Spleen (tissue), 11 donors: ENCODE measurements at regions not wholly inside any gene's neighbourhood (a gene's known extent, or its start where the extent isn't known, plus 50 kb on each side); places are given as distances from the start of the nearest gene placed in this dataset.

Experiments
- DNase-seq: peaks from one replicate; pipeline ENCODE4 v3.0.0-alpha.2; 2020
- H3K27ac ChIP-seq, 8 donors: fragments of 200-600 bp; sonication (generic) in 7 of 8; 1 replicate in 4 of 8; 2 replicates in 4 of 8; pipeline versions ENCODE4 v1.5.0 to v1.8.0; 2016 to 2021; ENCODE audit warnings: inconsistent platforms in 4 of 8, mild to moderate bottlenecking in 4 of 8, moderate library complexity in 1 of 8
- H3K27me3 ChIP-seq, 7 donors: fragments of 200-600 bp; sonication (generic) in 6 of 7; replicated peaks in 1 of 7; 1 replicate in 4 of 7; 2 replicates in 3 of 7; pipeline versions ENCODE4 v1.5.0 to v1.8.0; 2016 to 2021; ENCODE audit warnings: inconsistent platforms in 3 of 7, mild to moderate bottlenecking in 1 of 7
- H3K36me3 ChIP-seq, 6 donors: fragments of 200-600 bp; sonication (generic) in 5 of 6; 1 replicate in 4 of 6; 2 replicates in 2 of 6; pipeline versions ENCODE4 v1.5.0 to v1.8.0; 2016 to 2021; ENCODE audit warnings: inconsistent platforms in 2 of 6
- H3K4me1 ChIP-seq, 6 donors: fragments of 200-600 bp; sonication (generic) in 5 of 6; 1 replicate in 3 of 6; 2 replicates in 3 of 6; pipeline versions ENCODE4 v1.5.0 to v1.8.0; 2016 to 2021; ENCODE audit warnings: inconsistent platforms in 3 of 6
- H3K4me3 ChIP-seq, 8 donors: fragments of 200-600 bp; sonication (generic) in 7 of 8; 1 replicate in 4 of 8; 2 replicates in 4 of 8; pipeline versions ENCODE4 v1.5.0 to v1.8.0; 2016 to 2021; ENCODE audit warnings: inconsistent platforms in 4 of 8, mild to moderate bottlenecking in 4 of 8, moderate library complexity in 2 of 8
- H3K9me3 ChIP-seq, 8 donors: fragments of 200-600 bp; sonication (generic) in 7 of 8; 1 replicate in 4 of 8; 2 replicates in 4 of 8; pipeline versions ENCODE4 v1.5.0 to v1.8.0; 2016 to 2021; ENCODE audit warnings: inconsistent platforms in 4 of 8
- POLR2A ChIP-seq, 3 donors: fragments of 450-650 bp; IDR thresholded peaks; one replicate each; pipeline ENCODE4 v1.5.1; 2017; ENCODE audit warnings: antibody characterized with exemption in 3 of 3, mild to moderate bottlenecking in 1 of 3
- POLR2AphosphoS5 ChIP-seq, 3 donors: sonication (generic); formaldehyde crosslinking; IDR thresholded peaks; one replicate each; pipeline ENCODE4 v1.5.1; 2017; ENCODE audit warnings: antibody characterized with exemption in 3 of 3
- WGBS, 5 donors: extraction: QIAGEN DNeasy Blood & Tissue Kit in 3 of 5; methylation state at CpG; one replicate each; pipeline versions ENCODE4 v1.1.5 to v1.1.7; 2013 to 2018; 5-methylcytosine and 5-hydroxymethylcytosine counted together
- intact Hi-C: fragments of 100-400 bp; cut with DNase I; formaldehyde crosslinking; loops from one replicate; pipeline ENCODE4 v1.15.0; 2023; ENCODE audit warnings: low total_unique reads
- TF ChIP-seq, protein P1 (sequence below), 11 experiments: fragments of 200-600 bp in 7 of 11; fragments of 450-650 bp in 4 of 11; sonication (generic) in 4 of 11; IDR thresholded peaks in 8 of 11; conservative IDR thresholded peaks in 3 of 11; 1 replicate in 7 of 11; 2 replicates in 4 of 11; pipeline versions ENCODE4 v1.4.0 to v1.8.0; 2016 to 2021; ENCODE audit warnings: antibody characterized with exemption in 11 of 11, inconsistent platforms in 4 of 11, mild to moderate bottlenecking in 1 of 11
- donor health status: healthy with polysubstance abuse.
- donor health status: DM: no; HTN: no; CAD: no; lungs with moderate emphysema.
- donor health status: DM: no; HTN: no; CAD: no.
- donor health status: Bipolar disorder and iron deficiency.
- donor health status: healthy.
- donor health status: DM: no; HTN: no; CAD: no.
- donor health status: DM: yes; HTN: yes; CAD: no.

DNA sequence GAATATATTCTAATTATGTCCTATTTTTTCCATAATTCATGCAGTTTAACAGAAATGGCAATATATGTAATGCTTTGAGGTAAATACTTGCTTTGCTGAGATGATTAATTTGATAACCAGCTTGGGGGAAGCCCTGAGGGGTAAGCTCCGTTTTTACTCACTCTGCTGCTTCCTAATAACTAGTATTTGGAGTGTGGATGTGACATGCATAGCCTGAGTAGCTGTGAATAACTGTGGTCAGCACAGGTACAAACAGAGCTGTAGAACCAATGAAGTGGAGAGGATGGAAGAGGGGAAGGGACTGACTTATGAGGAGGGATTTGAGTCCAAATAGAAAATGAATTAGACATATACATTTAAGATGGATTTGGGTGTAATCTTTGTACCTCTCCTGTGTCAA is 1495.5 kb upstream of the DDX18 start:
- 22 to 31% (median 23%) methylated on average over 1 of the region's 1 CpG for WGBS, 5 donors

GRCh38 chr2:116319935-116320334 is 1494.6 kb upstream of the DDX18 start:
- Histone ChIP-seq H3K9me3 (peaks cover 0 to 11% (median 0%) of the 10 kb centered on the region in 8 donors), H3K36me3 (no peaks in the 10 kb centered on the region), H3K4me3 (no peak overlapping the region), H3K27me3 (no peaks in the 10 kb centered on the region), H3K4me1 (no peaks in the 10 kb centered on the region), H3K27ac (no peak overlapping the region)
- TF ChIP-seq POLR2A (IDR thresholded peaks at IDR 0.05) = no peak
- TF ChIP-seq POLR2AphosphoS5 (IDR thresholded peaks at IDR 0.05) = no peak
- TF ChIP-seq, protein P1, sequence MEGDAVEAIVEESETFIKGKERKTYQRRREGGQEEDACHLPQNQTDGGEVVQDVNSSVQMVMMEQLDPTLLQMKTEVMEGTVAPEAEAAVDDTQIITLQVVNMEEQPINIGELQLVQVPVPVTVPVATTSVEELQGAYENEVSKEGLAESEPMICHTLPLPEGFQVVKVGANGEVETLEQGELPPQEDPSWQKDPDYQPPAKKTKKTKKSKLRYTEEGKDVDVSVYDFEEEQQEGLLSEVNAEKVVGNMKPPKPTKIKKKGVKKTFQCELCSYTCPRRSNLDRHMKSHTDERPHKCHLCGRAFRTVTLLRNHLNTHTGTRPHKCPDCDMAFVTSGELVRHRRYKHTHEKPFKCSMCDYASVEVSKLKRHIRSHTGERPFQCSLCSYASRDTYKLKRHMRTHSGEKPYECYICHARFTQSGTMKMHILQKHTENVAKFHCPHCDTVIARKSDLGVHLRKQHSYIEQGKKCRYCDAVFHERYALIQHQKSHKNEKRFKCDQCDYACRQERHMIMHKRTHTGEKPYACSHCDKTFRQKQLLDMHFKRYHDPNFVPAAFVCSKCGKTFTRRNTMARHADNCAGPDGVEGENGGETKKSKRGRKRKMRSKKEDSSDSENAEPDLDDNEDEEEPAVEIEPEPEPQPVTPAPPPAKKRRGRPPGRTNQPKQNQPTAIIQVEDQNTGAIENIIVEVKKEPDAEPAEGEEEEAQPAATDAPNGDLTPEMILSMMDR (IDR thresholded peaks at IDR 0.05 in 8 of 11, conservative IDR thresholded peaks at IDR 0.05 in 3 of 11) = no peak
- no peak for DNase-seq
- intact Hi-C loops = no loop called here

More for the DNA sequence above, 1495.5 kb upstream of the DDX18 start:
- intact Hi-C loops = no loop called here
- no peak overlapping the region for H3K27ac ChIP-seq
- no peaks in the 10 kb centered on the region for H3K4me1 ChIP-seq
- H3K9me3 ChIP-seq = peaks cover 0 to 3% (median 0%) of the 10 kb centered on the region in 8 donors
- TF ChIP-seq POLR2AphosphoS5 (IDR thresholded peaks at IDR 0.05) = no peak
- no peak for TF ChIP-seq POLR2A (IDR thresholded peaks at IDR 0.05)
- TF ChIP-seq, protein P1 (IDR thresholded peaks at IDR 0.05 in 8 of 11, conservative IDR thresholded peaks at IDR 0.05 in 3 of 11) = no peak
- H3K36me3 ChIP-seq = no peaks in the 10 kb centered on the region
- H3K4me3 ChIP-seq = no peak overlapping the region
- no peaks in the 10 kb centered on the region for H3K27me3 ChIP-seq
- no peak for DNase-seq

GRCh38 chr2:116329280-116329679 is 1485.2 kb upstream of the DDX18 start:
- intact Hi-C loops = no loop called here
- Histone ChIP-seq H3K4me1 (no peaks in the 10 kb centered on the region), H3K4me3 (no peak overlapping the region), H3K36me3 (no peaks in the 10 kb centered on the region), H3K27ac (no peak overlapping the region), H3K27me3 (no peaks in the 10 kb centered on the region), H3K9me3 (peaks cover 0 to 37% (median 20%) of the 10 kb centered on the region in 8 donors)
- 77 to 85% (median 84%) methylated on average over 3 of the region's 3 CpGs for WGBS, 5 donors
- DNase-seq = no peak
- TF ChIP-seq POLR2AphosphoS5 (IDR thresholded peaks at IDR 0.05) (no peak), POLR2A (IDR thresholded peaks at IDR 0.05) (no peak)
- TF ChIP-seq, protein P1 (IDR thresholded peaks at IDR 0.05 in 8 of 11, conservative IDR thresholded peaks at IDR 0.05 in 3 of 11) = no peak

DNA sequence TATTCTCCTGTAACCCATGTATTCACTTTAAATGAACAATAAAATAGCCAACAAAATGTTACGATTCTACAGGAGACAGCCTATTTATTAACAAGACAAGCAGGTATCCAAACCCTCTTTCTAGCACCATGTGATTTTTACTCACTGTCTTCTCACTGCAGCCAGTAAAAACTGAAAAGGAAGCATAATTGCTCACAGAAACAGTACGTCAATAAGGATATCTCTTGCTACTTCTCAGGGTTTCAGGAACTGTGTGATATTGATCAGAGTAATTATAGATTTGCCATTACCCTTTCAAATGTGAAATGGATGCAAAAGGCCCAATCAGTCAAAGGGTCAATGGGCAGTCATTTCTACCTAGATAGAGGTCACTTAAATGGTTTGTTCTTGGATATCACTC is 1473.8 kb upstream of the DDX18 start:
- Histone ChIP-seq H3K36me3 (no peaks in the 10 kb centered on the region), H3K4me1 (no peaks in the 10 kb centered on the region), H3K4me3 (no peak overlapping the region), H3K9me3 (peaks cover 0 to 10% (median 0%) of the 10 kb centered on the region in 8 donors), H3K27me3 (no peaks in the 10 kb centered on the region), H3K27ac (no peak overlapping the region)
- 77 to 85% (median 80%) methylated on average over 2 of the region's 2 CpGs for WGBS, 5 donors
- intact Hi-C loops = no loop called here
- no peak for TF ChIP-seq POLR2A (IDR thresholded peaks at IDR 0.05)
- TF ChIP-seq, protein P1 (IDR thresholded peaks at IDR 0.05 in 8 of 11, conservative IDR thresholded peaks at IDR 0.05 in 3 of 11) = no peak
- no peak for TF ChIP-seq POLR2AphosphoS5 (IDR thresholded peaks at IDR 0.05)
- no peak for DNase-seq
